Embryonic facial prominence (tissue), 1 donor: ENCODE measurements at regions not wholly inside any gene's neighbourhood (a gene's known extent, or its start where the extent isn't known, plus 50 kb on each side); places are given as distances from the start of the nearest gene placed in this dataset.
"Not testable (repeated sequence)": the region's sequence is repeated elsewhere in the genome, so short reads cannot be mapped to it uniquely, and the experiment has no call there.

ENCODE experiments used
- DNase-seq: peaks from one replicate; pipeline ENCODE4 v3.0.0-alpha.2; 2016; ENCODE audit errors: extremely low spot score

- no peak for DNase-seq
Measured at GRCh38 chr5:63563008-63563917, 399.0 kb downstream of the HTR1A start.

DNA sequence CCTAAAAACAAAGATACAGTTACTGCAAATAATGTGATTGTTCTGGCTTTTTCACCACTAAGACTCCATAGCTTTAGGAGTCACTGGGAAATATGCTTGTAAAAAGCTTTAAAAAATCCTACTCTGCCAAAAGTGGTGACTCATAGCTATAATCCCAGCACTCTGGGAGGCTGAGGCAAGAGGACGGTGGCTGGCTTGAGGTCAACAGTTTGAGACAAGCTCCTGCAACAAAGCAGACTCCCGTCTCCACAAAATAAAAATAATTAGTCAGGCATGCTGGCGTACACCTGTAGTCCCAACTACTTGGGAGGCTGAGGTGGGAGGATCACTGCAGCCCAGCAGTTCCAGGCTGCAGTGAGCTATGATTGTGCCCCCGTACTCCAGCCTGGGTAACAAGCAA is 406.4 kb downstream of the HTR1A start:
- no peak for DNase-seq

- DNase-seq = no peak
Measured at GRCh38 chr5:63554191-63554590, 408.1 kb downstream of the HTR1A start.

GRCh38 chr5:63553073-63553472 is 409.2 kb downstream of the HTR1A start:
- DNase-seq = no peak

GRCh38 chr5:63535840-63536602 is 426.2 kb downstream of the HTR1A start:
- no peak for DNase-seq

- DNase-seq = no peak
Measured at GRCh38 chr5:63524281-63524680, 438.0 kb downstream of the HTR1A start.

DNA sequence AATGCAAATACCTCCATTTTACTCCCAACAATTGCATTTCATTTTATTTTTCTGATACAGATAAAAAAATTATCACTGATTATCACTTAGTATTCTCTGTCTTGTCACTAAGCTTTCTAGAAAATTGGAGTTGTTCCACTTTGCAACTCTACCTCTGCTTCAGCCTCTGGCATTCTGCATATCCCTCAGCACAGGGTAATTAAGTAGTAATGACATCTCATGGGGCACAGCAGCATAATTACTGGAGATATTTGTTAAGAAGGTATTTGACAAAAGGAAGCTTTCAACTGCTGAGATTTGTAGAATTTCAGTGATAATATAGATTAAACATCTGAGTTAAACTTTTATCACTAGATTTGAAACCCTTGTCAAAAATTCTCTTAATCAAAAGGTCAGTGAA is 446.2 kb downstream of the HTR1A start:
- no peak for DNase-seq

GRCh38 chr5:63500242-63500641 is 462.0 kb downstream of the HTR1A start:
- no peak for DNase-seq

DNA sequence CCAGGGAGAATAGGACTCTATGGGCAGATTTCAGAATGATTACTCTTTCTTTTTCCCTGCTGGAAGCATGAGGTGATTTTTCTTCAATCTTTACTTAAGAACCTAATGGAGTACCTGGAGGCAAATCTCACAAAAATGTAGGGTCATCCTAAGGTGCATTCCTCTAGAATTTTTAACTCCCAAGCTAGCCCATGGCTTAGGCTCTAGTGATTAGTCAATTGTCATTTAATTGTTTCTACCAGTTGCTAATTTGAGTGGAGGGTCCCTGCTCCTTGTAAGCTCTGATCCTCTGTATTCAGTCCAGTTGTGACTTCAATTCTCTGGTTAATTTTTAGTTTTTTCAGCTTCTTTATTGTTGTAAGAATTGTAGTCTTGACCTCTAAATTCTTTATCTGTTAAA is 467.0 kb downstream of the HTR1A start:
- DNase-seq = no peak

DNA sequence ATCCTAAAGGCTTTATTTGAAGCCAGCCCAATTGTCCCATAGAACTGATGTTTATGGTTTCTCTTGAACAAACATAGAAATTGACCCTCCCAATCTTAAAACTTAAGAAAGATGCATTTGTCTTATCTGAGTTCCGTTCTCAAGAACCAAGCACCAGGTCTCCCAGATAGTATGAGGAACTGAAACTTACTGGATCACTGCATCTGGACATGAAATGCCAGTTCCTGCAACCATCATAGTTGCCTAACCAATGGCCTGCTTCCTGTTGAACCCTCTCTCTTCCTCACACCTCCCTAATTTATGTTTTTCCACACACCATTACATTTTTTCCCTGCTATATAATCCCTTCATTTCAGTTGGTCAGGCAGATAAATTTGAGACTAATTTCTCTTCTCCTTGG is 478.9 kb downstream of the HTR1A start:
- no peak for DNase-seq

GRCh38 chr5:63473335-63473967 is 488.8 kb downstream of the HTR1A start:
- no peak for DNase-seq

DNA sequence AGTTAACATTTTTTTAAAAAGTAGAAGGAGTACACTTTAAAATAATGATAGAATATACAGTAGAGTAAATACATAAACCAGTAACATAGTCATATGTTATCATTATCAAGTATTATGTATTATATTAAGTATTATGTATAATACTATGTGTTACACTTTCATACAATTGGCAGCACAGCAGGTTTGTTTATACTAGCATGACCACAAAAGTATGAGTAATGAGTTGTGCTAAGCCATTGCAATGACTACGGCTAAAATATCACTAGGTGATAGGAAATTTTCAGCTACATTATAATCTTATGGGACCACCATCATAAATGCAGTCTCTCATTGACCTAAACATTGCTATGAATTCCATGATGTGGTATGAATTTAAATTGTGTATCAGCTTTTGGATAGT is 506.0 kb downstream of the HTR1A start:
- no peak for DNase-seq

DNA sequence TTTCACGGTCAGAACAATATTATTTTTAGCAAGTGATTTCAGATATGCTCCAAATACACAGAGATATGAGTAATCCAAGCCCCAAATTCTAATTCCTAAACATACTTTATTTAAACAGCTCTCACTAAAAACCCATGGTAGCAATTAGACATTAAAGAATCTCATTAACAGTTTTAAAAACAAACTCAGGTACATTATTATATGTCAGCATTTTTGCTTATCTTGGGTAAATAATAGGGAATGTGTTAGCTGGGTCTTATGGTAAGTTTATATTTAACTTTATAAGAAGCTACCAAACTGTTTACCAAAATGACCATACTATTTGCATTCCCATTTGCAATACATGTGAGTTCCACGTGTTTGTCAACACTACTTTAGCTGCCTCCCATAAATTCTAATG is 511.1 kb downstream of the HTR1A start:
- no peak for DNase-seq

GRCh38 chr5:63439537-63439936 is 522.7 kb downstream of the HTR1A start:
- no peak for DNase-seq

- no peak for DNase-seq
Measured at GRCh38 chr5:63409737-63410136, 552.5 kb downstream of the HTR1A start.

- DNase-seq = no peak
Measured at GRCh38 chr5:63408984-63409383, 553.3 kb downstream of the HTR1A start.

GRCh38 chr5:63401436-63402046 is 560.7 kb downstream of the HTR1A start:
- no peak for DNase-seq

- DNase-seq = no peak
Measured at GRCh38 chr5:63400079-63400478, 562.2 kb downstream of the HTR1A start.

- DNase-seq = no peak
Measured at GRCh38 chr5:63398346-63398745, 563.9 kb downstream of the HTR1A start.

DNA sequence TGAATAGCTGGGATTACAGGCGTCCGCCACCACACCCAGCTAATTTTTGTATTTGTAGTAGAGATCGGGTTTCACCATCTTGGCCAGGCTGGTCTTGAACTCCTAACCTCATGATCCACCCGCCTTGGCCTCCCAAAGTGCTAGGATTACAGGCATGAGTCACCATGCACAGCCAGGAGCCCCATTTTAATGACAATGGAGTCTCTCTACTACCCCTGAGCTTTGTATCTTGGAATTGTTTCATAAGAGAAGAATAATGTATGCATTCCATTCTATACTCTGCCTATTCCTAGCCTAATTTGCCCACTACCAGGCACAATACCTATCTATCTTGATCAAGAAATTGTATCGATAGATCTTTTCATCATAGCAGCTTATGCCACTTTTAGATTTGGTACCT is 574.1 kb downstream of the HTR1A start:
- not testable (repeated sequence) for DNase-seq

DNA sequence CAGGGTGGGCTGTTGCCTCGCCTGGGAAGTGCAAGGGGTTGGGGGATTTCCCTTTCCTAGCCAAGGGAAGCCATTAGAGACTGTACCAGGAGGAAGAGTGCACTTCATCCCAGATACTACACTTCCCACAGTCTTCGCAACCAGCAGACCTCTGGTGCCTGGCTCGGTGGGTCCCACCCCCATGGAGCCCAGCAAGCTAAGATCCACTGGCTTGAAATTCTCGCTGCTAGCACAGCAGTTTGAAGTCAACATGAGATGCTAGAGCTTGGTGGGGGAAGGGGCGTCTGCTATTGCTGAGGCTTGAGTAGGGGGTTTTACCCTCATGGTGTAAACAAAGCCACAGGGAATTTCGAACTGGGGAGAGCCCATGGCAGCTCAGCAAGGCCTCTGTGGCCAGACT is 586.4 kb downstream of the HTR1A start:
- no peak for DNase-seq

DNA sequence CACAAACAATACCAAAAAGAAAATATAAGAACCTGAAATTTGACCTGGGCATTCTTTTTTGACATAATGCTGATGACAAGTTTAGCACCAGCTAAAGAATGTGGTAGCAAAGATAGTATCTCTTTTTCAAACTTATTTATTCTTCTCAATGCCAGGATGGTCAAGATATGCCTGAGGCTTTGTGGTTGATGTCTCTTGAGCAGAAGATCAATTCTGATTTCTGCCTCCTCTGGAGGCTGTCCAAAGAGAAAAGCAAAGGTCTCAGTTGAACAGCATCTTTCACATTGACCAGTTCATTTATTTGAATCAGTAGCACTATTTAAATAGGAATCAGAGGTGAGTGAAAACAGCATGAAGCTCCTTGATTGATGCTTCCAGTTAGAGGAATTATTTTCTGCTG is 588.2 kb downstream of the HTR1A start:
- DNase-seq = no peak
